Neural progenitor cell (in vitro differentiated cells): ENCODE measurements at regions not wholly inside any gene's neighbourhood (a gene's known extent, or its start where the extent isn't known, plus 50 kb on each side); places are given as distances from the start of the nearest gene placed in this dataset.
"Not testable (repeated sequence)": the region's sequence is repeated elsewhere in the genome, so short reads cannot be mapped to it uniquely, and the experiment has no call there.

Source experiments
- DNase-seq: peaks from one replicate; pipeline ENCODE4 v3.0.0-alpha.2; 2016; ENCODE audit warnings: low spot score
- H2AFZ ChIP-seq: fragments of 200-600 bp; sonication (generic); replicated peaks from 2 replicates; pipeline ENCODE4 v1.6.1; 2016; ENCODE audit warnings: antibody characterized with exemption
- H3F3A ChIP-seq: fragments of 200-600 bp; sonication (generic); 2 replicates; pipeline ENCODE4 v1.6.1; 2016; ENCODE audit warnings: antibody characterized with exemption, low read depth
- H3K27ac ChIP-seq: fragments of 200-600 bp; sonication (generic); 2 replicates; pipeline ENCODE4 v1.5.1; 2016; ENCODE audit warnings: mild to moderate bottlenecking
- H3K27me3 ChIP-seq: fragments of 200-600 bp; sonication (generic); 2 replicates; pipeline ENCODE4 v1.6.1; 2016; ENCODE audit warnings: mild to moderate bottlenecking, moderate library complexity
- H3K36me3 ChIP-seq: fragments of 200-600 bp; sonication (generic); 2 replicates; pipeline ENCODE4 v1.5.1; 2016
- H3K4me1 ChIP-seq: fragments of 200-600 bp; sonication (generic); 2 replicates; pipeline ENCODE4 v1.6.1; 2016; ENCODE audit warnings: mixed run types
- H3K4me2 ChIP-seq: fragments of 200-600 bp; sonication (generic); 2 replicates; pipeline ENCODE4 v1.6.1; 2016
- H3K4me3 ChIP-seq: fragments of 200-600 bp; sonication (generic); 2 replicates; pipeline ENCODE4 v1.5.1; 2016
- H3K79me2 ChIP-seq: fragments of 200-600 bp; sonication (generic); 2 replicates; pipeline ENCODE4 v1.6.1; 2016; ENCODE audit warnings: low read depth
- H3K9ac ChIP-seq: fragments of 200-600 bp; sonication (generic); 2 replicates; pipeline ENCODE4 v1.6.1; 2016
- H3K9me3 ChIP-seq: fragments of 200-600 bp; sonication (generic); 2 replicates; pipeline ENCODE4 v1.5.1; 2016; ENCODE audit warnings: low read depth
- H4K20me1 ChIP-seq: fragments of 200-600 bp; sonication (generic); 2 replicates; pipeline ENCODE4 v1.6.1; 2016; ENCODE audit warnings: low read depth
- H3K27ac Mint-ChIP-seq: 3 replicates; pipeline ENCODE4 v1.8.0; 2021; ENCODE audit warnings: mixed read lengths
- H3K27me3 Mint-ChIP-seq: 2 replicates; pipeline ENCODE4 v1.8.0; 2022; ENCODE audit warnings: low read depth, mild to moderate bottlenecking, inconsistent platforms, moderate library complexity, mixed read lengths; ENCODE audit not compliant: insufficient read depth
- H3K36me3 Mint-ChIP-seq: 3 replicates; pipeline ENCODE4 v1.8.0; 2021; ENCODE audit warnings: mixed read lengths
- H3K4me1 Mint-ChIP-seq: 3 replicates; pipeline ENCODE4 v1.8.0; 2021; ENCODE audit warnings: mixed read lengths
- H3K4me3 Mint-ChIP-seq: 3 replicates; pipeline ENCODE4 v1.8.0; 2021; ENCODE audit warnings: mild to moderate bottlenecking, moderate library complexity, mixed read lengths
- H3K9me3 Mint-ChIP-seq: 3 replicates; pipeline ENCODE4 v1.8.0; 2020; ENCODE audit warnings: mixed read lengths
- EZH2 ChIP-seq: fragments of 200-600 bp; sonication (generic); IDR thresholded peaks from 2 replicates; pipeline ENCODE4 v1.6.1; 2017; ENCODE audit warnings: antibody characterized with exemption, mild to moderate bottlenecking, moderate library complexity
- EZH2phosphoT487 ChIP-seq: fragments of 200-600 bp; sonication (generic); IDR thresholded peaks from 2 replicates; pipeline ENCODE4 v1.6.1; 2017; ENCODE audit warnings: antibody characterized with exemption
- TF ChIP-seq, protein P1 (sequence below): fragments of 200-600 bp; sonication (generic); IDR thresholded peaks from 2 replicates; pipeline ENCODE4 v1.5.1; 2017; ENCODE audit warnings: antibody characterized with exemption, mild to moderate bottlenecking

GRCh38 chr7:42548816-42549611, 312.0 kb upstream of the GLI3 start:
- H3K4me3 ChIP-seq = no peak overlapping the region
- no peaks in the 10 kb centered on the region for H3K36me3 Mint-ChIP-seq
- H3K4me2 ChIP-seq = no peak overlapping the region
- no peak overlapping the region for H3K27ac ChIP-seq
- no peaks in the 10 kb centered on the region for H3K27me3 Mint-ChIP-seq
- no peak overlapping the region for H3K27ac Mint-ChIP-seq
- peaks cover 4% of the 10 kb centered on the region for H3K36me3 ChIP-seq
- no peaks in the 10 kb centered on the region for H3K27me3 ChIP-seq
- no peaks in the 10 kb centered on the region for H3K79me2 ChIP-seq
- TF ChIP-seq EZH2phosphoT487 (no peak), EZH2 (no peak)
- TF ChIP-seq, protein P1, sequence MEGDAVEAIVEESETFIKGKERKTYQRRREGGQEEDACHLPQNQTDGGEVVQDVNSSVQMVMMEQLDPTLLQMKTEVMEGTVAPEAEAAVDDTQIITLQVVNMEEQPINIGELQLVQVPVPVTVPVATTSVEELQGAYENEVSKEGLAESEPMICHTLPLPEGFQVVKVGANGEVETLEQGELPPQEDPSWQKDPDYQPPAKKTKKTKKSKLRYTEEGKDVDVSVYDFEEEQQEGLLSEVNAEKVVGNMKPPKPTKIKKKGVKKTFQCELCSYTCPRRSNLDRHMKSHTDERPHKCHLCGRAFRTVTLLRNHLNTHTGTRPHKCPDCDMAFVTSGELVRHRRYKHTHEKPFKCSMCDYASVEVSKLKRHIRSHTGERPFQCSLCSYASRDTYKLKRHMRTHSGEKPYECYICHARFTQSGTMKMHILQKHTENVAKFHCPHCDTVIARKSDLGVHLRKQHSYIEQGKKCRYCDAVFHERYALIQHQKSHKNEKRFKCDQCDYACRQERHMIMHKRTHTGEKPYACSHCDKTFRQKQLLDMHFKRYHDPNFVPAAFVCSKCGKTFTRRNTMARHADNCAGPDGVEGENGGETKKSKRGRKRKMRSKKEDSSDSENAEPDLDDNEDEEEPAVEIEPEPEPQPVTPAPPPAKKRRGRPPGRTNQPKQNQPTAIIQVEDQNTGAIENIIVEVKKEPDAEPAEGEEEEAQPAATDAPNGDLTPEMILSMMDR = no peak
- H3K9me3 ChIP-seq = peaks cover 24% of the 10 kb centered on the region
- no peak overlapping the region for H3K4me3 Mint-ChIP-seq
- no peak overlapping the region for H2AFZ ChIP-seq
- H3K4me1 Mint-ChIP-seq = no peaks in the 10 kb centered on the region
- H3K9ac ChIP-seq = no peak overlapping the region
- H4K20me1 ChIP-seq = no peaks in the 10 kb centered on the region
- H3K9me3 Mint-ChIP-seq = peaks cover 47% of the 10 kb centered on the region
- no peak for DNase-seq
- H3K4me1 ChIP-seq = no peaks in the 10 kb centered on the region
- no peaks in the 10 kb centered on the region for H3F3A ChIP-seq

- Histone ChIP-seq H3K4me1 (no peaks in the 10 kb centered on the region), H3F3A (no peaks in the 10 kb centered on the region), H3K27me3 (no peaks in the 10 kb centered on the region), H3K27ac (no peak overlapping the region), H3K4me3 (no peak overlapping the region), H3K4me2 (no peak overlapping the region), H3K36me3 (peaks cover 4% of the 10 kb centered on the region), H4K20me1 (no peaks in the 10 kb centered on the region), H3K79me2 (no peaks in the 10 kb centered on the region), H2AFZ (no peak overlapping the region), H3K9ac (no peak overlapping the region), H3K9me3 (peaks cover 19% of the 10 kb centered on the region)
- DNase-seq = no peak
- peaks cover 43% of the 10 kb centered on the region for H3K9me3 Mint-ChIP-seq
- no peak overlapping the region for H3K27ac Mint-ChIP-seq
- TF ChIP-seq, protein P1 = no peak
- TF ChIP-seq EZH2 = no peak
- no peak for TF ChIP-seq EZH2phosphoT487
- H3K4me3 Mint-ChIP-seq = no peak overlapping the region
- peaks cover 3% of the 10 kb centered on the region for H3K36me3 Mint-ChIP-seq
- H3K27me3 Mint-ChIP-seq = peaks cover 2% of the 10 kb centered on the region
- H3K4me1 Mint-ChIP-seq = no peaks in the 10 kb centered on the region
Measured at GRCh38 chr7:42545049-42545724, 308.2 kb upstream of the GLI3 start.

DNA sequence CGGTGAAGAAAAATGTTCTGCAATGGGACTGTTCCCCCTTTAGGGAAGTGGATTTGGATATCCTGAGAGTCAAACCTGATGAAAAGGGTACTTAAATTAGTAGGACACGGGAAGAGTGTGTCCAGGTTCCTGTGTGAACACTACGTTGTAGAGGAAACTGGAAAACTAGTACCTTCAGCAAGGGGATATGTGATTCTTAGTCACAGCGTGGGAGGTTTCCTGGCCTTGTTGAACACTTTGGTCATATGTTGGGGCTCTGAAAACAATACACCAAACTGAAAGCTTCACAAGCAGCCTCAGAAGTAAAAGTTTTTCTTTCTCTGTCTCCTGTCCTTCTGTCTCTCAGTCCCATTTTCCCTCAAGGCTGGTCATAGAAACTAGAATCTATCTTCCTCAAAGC, 306.9 kb upstream of the GLI3 start:
- H3K27me3 ChIP-seq = no peaks in the 10 kb centered on the region
- H3K36me3 Mint-ChIP-seq = peaks cover 3% of the 10 kb centered on the region
- no peak for DNase-seq

DNA sequence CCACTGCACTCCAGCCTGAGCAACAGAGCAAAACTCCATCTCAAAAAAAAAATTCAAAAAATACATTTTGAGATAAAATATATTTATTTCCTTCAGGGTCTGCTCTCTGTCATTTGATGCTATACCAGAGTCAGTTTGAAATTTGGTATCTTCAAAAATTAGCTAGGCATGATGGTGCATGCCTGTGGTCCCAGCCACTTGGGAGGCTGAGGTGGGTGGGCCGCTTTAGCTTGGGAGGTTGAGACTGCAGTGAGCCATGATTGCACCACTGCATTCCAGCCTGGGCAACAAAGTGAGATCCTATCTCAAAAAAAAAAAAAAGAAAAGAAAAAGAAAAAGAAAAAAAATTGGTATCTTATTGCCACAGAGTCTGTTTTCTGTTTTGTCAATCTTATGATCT, 305.4 kb upstream of the GLI3 start:
- H3F3A ChIP-seq, H3K79me2 ChIP-seq, H3K4me3 Mint-ChIP-seq, H4K20me1 ChIP-seq, H3K4me1 ChIP-seq, H3K9ac ChIP-seq, H3K27ac Mint-ChIP-seq, H2AFZ ChIP-seq, DNase-seq, H3K36me3 Mint-ChIP-seq, H3K4me3 ChIP-seq, H3K36me3 ChIP-seq, H3K4me2 ChIP-seq, H3K4me1 Mint-ChIP-seq, H3K27me3 ChIP-seq, H3K27ac ChIP-seq, H3K27me3 Mint-ChIP-seq: not testable (repeated sequence)
- peaks cover 19% of the 10 kb centered on the region for H3K9me3 ChIP-seq
- H3K9me3 Mint-ChIP-seq = peaks cover 37% of the 10 kb centered on the region

More for the DNA sequence above, 306.9 kb upstream of the GLI3 start:
- Histone ChIP-seq H3K9me3 (peaks cover 19% of the 10 kb centered on the region), H3F3A (no peaks in the 10 kb centered on the region), H3K36me3 (peaks cover 4% of the 10 kb centered on the region), H3K9ac (no peak overlapping the region), H2AFZ (no peak overlapping the region), H3K4me1 (no peaks in the 10 kb centered on the region), H3K79me2 (no peaks in the 10 kb centered on the region), H3K4me2 (no peak overlapping the region), H3K27ac (no peak overlapping the region), H4K20me1 (no peaks in the 10 kb centered on the region), H3K4me3 (no peak overlapping the region)
- peaks cover 2% of the 10 kb centered on the region for H3K27me3 Mint-ChIP-seq
- no peak overlapping the region for H3K4me3 Mint-ChIP-seq
- no peak for TF ChIP-seq EZH2phosphoT487
- TF ChIP-seq, protein P1 = no peak
- TF ChIP-seq EZH2 = no peak
- H3K4me1 Mint-ChIP-seq = no peaks in the 10 kb centered on the region
- peaks cover 40% of the 10 kb centered on the region for H3K9me3 Mint-ChIP-seq
- H3K27ac Mint-ChIP-seq = no peak overlapping the region
